ENCODE measurements at regions not wholly inside any gene's neighbourhood (a gene's known extent, or its start where the extent isn't known, plus 50 kb on each side); places are given as distances from the start of the nearest gene placed in this dataset.
"Not testable (repeated sequence)": the region's sequence is repeated elsewhere in the genome, so short reads cannot be mapped to it uniquely, and the experiment has no call there.

GRCh38 chr4:170198747-170199146, 109.0 kb upstream of the AADAT start:
- Histone ChIP-seq H3K27me3 (no peaks in the 10 kb centered on the region), H3K36me3 (no peaks in the 10 kb centered on the region), H3K9me3 (no peaks in the 10 kb centered on the region), H3K4me1 (no peaks in the 10 kb centered on the region), H3K4me3 (ENCODE audit: low read depth, low read length) (no peak overlapping the region)
- no peak for DNase-seq
- no peak for TF ChIP-seq CTCF (IDR thresholded peaks at IDR 0.05; ENCODE audit: low read depth, low read length)

GRCh38 chr4:170194794-170195193, 105.0 kb upstream of the AADAT start:
- DNase-seq; H3K36me3 ChIP-seq; H3K27me3 ChIP-seq; H3K9me3 ChIP-seq; H3K4me1 ChIP-seq; H3K4me3 ChIP-seq (ENCODE audit: low read depth, low read length): not testable (repeated sequence)

GRCh38 chr4:170193496-170193895, 103.7 kb upstream of the AADAT start:
- TF ChIP-seq CTCF (IDR thresholded peaks at IDR 0.05; ENCODE audit: low read depth, low read length) = no peak
- Histone ChIP-seq H3K27me3 (no peaks in the 10 kb centered on the region), H3K36me3 (no peaks in the 10 kb centered on the region), H3K4me3 (ENCODE audit: low read depth, low read length) (no peak overlapping the region), H3K9me3 (no peaks in the 10 kb centered on the region), H3K4me1 (no peaks in the 10 kb centered on the region)
- DNase-seq = no peak

- Histone ChIP-seq H3K9me3 (no peaks in the 10 kb centered on the region), H3K4me1 (no peaks in the 10 kb centered on the region), H3K36me3 (no peaks in the 10 kb centered on the region), H3K27me3 (no peaks in the 10 kb centered on the region), H3K4me3 (ENCODE audit: low read depth, low read length) (no peak overlapping the region)
- TF ChIP-seq CTCF (IDR thresholded peaks at IDR 0.05; ENCODE audit: low read depth, low read length) = no peak
- no peak for DNase-seq
Observed at GRCh38 chr4:170190265-170190664, 100.5 kb upstream of the AADAT start.

GRCh38 chr4:170170861-170171260, 81.1 kb upstream of the AADAT start:
- Histone ChIP-seq H3K9me3 (no peaks in the 10 kb centered on the region), H3K36me3 (no peaks in the 10 kb centered on the region), H3K27me3 (no peaks in the 10 kb centered on the region), H3K4me1 (no peaks in the 10 kb centered on the region), H3K4me3 (ENCODE audit: low read depth, low read length) (no peak overlapping the region)
- TF ChIP-seq CTCF (IDR thresholded peaks at IDR 0.05; ENCODE audit: low read depth, low read length) = no peak
- no peak for DNase-seq

GRCh38 chr4:170169699-170170098, 79.9 kb upstream of the AADAT start:
- DNase-seq = no peak
- H3K9me3 ChIP-seq = no peaks in the 10 kb centered on the region
- H3K27me3 ChIP-seq = no peaks in the 10 kb centered on the region
- H3K4me1 ChIP-seq = no peaks in the 10 kb centered on the region
- no peaks in the 10 kb centered on the region for H3K36me3 ChIP-seq
- no peak overlapping the region for H3K4me3 ChIP-seq (ENCODE audit: low read depth, low read length)
- no peak for TF ChIP-seq CTCF (IDR thresholded peaks at IDR 0.05; ENCODE audit: low read depth, low read length)

GRCh38 chr4:170167678-170168077, 77.9 kb upstream of the AADAT start:
- Histone ChIP-seq H3K9me3 (no peaks in the 10 kb centered on the region; the same call in 1 of the 2 replicates), H3K36me3 (no peaks in the 10 kb centered on the region), H3K27me3 (no peaks in the 10 kb centered on the region), H3K4me1 (no peaks in the 10 kb centered on the region), H3K4me3 (ENCODE audit: low read depth, low read length) (no peak overlapping the region)
- no peak for DNase-seq
- TF ChIP-seq CTCF (IDR thresholded peaks at IDR 0.05; ENCODE audit: low read depth, low read length) = no peak

- DNase-seq; H3K4me3 ChIP-seq (ENCODE audit: low read depth, low read length); H3K27me3 ChIP-seq; H3K4me1 ChIP-seq; H3K36me3 ChIP-seq; H3K9me3 ChIP-seq: not testable (repeated sequence)
Observed at GRCh38 chr4:170166193-170166592, 76.4 kb upstream of the AADAT start.
